AG09309 (cell line): ENCODE measurements at regions not wholly inside any gene's neighbourhood (a gene's known extent, or its start where the extent isn't known, plus 50 kb on each side); places are given as distances from the start of the nearest gene placed in this dataset.

Experiments used
- DNase-seq: peaks from one replicate; pipeline ENCODE4 v3.0.0-alpha.2; 2010; ENCODE audit warnings: low read depth
- H3K4me3 ChIP-seq: 2 replicates; pipeline ENCODE4 v1.5.1; 2011; ENCODE audit warnings: mild to moderate bottlenecking, low read depth, low read length, moderate library complexity; ENCODE audit not compliant: control insufficient read depth
- TF ChIP-seq, protein P1 (sequence below): IDR thresholded peaks from 2 replicates; pipeline ENCODE4 v1.5.1; 2011; ENCODE audit warnings: mild to moderate bottlenecking, low read depth, low read length, inconsistent platforms; ENCODE audit not compliant: insufficient read depth, control insufficient read depth; ENCODE audit errors: missing control alignments

DNA sequence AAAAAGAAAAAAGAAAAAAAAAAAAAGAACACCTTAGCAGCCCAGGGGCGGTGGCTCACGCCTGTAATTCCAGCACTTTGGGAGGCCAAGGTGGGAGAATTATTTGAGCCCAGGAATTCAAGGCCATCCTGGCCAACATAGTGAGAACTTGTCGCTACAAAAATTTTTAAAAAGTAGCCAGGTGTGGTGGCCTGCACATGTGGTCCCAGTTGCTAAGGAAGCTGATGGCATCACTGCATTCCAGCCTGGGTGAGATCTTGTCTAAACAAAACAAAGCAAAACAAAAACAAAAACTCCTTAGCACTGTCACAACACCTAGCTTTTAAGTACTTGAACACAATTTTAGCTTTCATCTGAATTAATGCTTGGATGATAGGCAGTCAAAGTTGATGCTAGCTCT lies 86.3 kb upstream of the MKLN1 start:
- DNase-seq, result no peak
- H3K4me3 ChIP-seq, result no peak overlapping the region
- TF ChIP-seq, protein P1, sequence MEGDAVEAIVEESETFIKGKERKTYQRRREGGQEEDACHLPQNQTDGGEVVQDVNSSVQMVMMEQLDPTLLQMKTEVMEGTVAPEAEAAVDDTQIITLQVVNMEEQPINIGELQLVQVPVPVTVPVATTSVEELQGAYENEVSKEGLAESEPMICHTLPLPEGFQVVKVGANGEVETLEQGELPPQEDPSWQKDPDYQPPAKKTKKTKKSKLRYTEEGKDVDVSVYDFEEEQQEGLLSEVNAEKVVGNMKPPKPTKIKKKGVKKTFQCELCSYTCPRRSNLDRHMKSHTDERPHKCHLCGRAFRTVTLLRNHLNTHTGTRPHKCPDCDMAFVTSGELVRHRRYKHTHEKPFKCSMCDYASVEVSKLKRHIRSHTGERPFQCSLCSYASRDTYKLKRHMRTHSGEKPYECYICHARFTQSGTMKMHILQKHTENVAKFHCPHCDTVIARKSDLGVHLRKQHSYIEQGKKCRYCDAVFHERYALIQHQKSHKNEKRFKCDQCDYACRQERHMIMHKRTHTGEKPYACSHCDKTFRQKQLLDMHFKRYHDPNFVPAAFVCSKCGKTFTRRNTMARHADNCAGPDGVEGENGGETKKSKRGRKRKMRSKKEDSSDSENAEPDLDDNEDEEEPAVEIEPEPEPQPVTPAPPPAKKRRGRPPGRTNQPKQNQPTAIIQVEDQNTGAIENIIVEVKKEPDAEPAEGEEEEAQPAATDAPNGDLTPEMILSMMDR, result no peak

DNA sequence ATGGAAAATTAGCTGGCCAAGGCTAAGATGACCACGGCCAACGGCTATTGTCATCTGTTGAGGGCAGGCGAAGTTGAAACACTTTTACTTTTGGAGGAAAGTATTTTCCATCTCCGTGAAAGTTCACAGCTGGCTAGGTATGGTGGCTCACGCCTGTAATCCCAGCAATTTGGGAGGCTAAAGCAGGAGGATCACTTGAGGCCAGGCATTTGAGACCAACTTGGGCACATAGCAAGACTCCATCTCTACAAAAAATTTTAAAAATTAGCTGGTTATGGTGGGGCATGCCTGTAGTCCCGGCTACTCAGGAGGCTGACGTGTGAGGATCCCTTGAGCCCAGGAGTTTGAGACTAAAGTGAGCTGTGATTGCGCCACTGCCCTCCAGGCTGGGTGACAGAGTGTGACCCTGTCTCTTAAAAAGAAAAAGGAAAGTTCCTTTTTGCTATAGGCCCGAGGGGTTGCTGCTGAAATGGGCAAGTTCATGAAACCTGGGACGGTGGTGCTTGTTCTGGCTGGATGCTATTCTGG lies 85.5 kb upstream of the MKLN1 start:
- TF ChIP-seq, protein P1, result no peak
- no peak overlapping the region for H3K4me3 ChIP-seq
- DNase-seq, result no peak

DNA sequence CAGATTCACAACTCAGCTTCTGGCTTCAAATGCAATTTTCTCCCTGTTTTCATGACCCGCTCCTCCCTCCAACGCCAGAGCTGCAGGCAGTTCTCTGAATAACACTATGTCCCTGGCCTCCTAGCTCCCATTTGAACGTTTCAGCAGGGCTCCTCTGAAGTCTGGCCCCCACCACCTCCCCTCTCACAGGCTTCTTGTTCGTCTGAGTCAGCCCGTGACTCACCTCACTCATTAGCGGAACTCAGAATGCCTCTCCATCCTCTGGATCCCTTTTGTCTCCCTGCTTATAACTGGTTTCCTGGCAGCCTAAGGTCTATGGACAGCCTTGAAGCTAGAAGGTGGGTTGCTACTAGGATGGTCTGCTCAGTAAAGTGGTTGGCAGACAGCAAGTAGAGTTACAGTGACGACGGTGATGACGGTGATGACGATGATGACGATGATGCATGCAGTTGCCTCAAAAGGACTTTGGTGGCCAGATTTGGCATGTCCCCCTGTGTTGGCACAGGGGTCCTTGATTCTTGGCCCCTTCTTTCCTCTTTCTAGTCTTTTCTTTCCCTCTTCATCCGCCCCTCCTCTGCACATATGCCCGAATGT lies 83.3 kb upstream of the MKLN1 start:
- TF ChIP-seq, protein P1, result no peak
- no peak overlapping the region for H3K4me3 ChIP-seq
- DNase-seq, result peak; percentile 59

DNA sequence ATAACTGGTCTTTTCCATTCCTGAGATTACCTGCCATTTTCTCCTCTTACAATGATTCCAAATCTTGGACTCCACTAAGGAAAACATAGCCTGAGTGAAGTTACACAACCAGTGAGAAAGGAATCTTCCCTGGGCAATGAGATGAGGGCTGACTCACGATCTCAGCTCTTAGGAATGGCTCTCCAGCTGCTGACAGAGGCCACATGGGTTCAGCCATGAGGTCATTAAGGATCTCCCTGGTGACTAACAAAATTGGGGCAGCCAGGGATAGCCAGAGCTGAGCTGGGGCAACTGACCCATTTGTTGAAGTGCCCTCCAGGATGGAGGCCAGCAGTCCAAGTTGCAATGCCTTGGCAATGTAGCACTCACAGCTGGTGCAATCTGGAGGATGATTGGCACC lies 78.7 kb upstream of the MKLN1 start:
- peak; percentile 90 for DNase-seq

DNA sequence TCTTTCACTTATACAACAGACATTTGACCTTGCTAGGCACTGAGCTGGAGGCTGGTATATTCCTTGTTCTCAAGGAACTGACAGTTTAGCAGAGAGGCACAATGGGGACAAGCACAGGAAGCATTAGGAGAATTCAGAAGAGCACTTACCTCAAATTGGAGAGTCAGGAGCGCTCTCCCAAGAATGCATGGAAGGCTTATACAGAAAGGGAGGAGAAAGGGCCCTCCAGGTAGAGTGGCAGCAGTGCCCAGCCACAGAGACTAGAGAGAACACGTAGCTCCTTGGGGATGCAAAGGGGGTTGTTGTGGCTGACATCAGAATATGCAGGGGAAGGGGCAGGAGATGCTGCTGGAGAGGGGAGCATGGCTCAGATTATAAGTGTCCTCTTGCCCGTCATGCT lies 78.2 kb upstream of the MKLN1 start:
- H3K4me3 ChIP-seq, result no peak overlapping the region
- no peak for DNase-seq
- TF ChIP-seq, protein P1, result no peak

More for the DNA sequence above, 78.7 kb upstream of the MKLN1 start:
- TF ChIP-seq, protein P1, result no peak
- no peak overlapping the region for H3K4me3 ChIP-seq

DNA sequence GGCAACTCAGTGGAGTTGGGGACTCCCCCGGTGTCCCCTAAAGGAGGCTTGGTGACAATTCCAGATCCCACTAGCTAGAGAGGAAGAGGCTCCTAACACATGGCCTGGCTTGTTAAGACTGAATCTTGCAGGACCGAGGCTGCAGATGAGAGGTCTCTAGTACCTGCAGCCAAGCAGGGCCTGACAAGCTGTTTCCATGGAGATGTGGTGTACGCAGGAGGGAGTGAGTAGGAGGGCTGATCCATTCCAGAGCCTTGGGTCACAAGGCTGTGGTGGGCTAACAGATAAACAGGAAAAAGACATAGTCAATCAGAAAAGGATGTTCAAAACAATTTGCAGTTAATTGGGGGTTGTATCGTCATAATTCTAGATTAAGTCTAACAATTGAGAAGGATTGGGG lies 77.3 kb upstream of the MKLN1 start:
- H3K4me3 ChIP-seq, result no peak overlapping the region
- DNase-seq, result no peak
- TF ChIP-seq, protein P1, result no peak
